IMR-90 (cell line): ENCODE measurements at regions not wholly inside any gene's neighbourhood (a gene's known extent, or its start where the extent isn't known, plus 50 kb on each side); places are given as distances from the start of the nearest gene placed in this dataset.

ENCODE experiments used
- ATAC-seq: fragments of 200-7000 bp; cut with Tn5 transposase; 2 replicates; pipeline ENCODE4 v1.9.1; 2020; ENCODE audit warnings: low read depth, mild to moderate bottlenecking, moderate library complexity
- BruUV-seq: library from RNA; stranded (reverse); fragments of 400-500 nt; replicated peaks from 2 replicates; lab custom pipeline; 2021; lab: Mats Ljungman, UMichigan
- CTCF ChIA-PET: fragments of 300-600 bp; formaldehyde crosslinking; extraction: SDS; loops from one replicate; lab custom pipeline; 2021; ENCODE audit warnings: antibody characterized with exemption; lab: Yijun Ruan, JAX
- POLR2A ChIA-PET: fragments of 300-600 bp; sonication (Branson Sonifier 250); formaldehyde crosslinking; loops from one replicate; lab custom pipeline; 2022; ENCODE audit warnings: antibody characterized with exemption; ENCODE audit not compliant: unreplicated experiment; lab: Charles Lee
- DNase-seq: peaks from one replicate; pipeline ENCODE4 v3.0.0; 2013
- H2AFZ ChIP-seq: replicated peaks from 2 replicates; pipeline ENCODE3; 2013; ENCODE audit warnings: low read length, mild to moderate bottlenecking; ENCODE audit not compliant: poor library complexity
- H2AK5ac ChIP-seq: 2 replicates; pipeline ENCODE4 v1.6.1; 2013; ENCODE audit warnings: low read depth, low read length, inconsistent platforms
- H2AK9ac ChIP-seq: replicated peaks from 2 replicates; pipeline ENCODE3; 2013; ENCODE audit warnings: mild to moderate bottlenecking, low read depth, low read length, moderate library complexity; ENCODE audit not compliant: poor library complexity
- H2BK120ac ChIP-seq: 2 replicates; pipeline ENCODE4 v1.6.1; 2013; ENCODE audit warnings: low read depth, low read length, inconsistent platforms
- H2BK15ac ChIP-seq: 3 replicates; pipeline ENCODE4 v1.6.1; 2013; ENCODE audit warnings: low read depth, low read length, inconsistent platforms
- H2BK20ac ChIP-seq: 2 replicates; pipeline ENCODE4 v1.6.1; 2013; ENCODE audit warnings: low read depth, mild to moderate bottlenecking, inconsistent platforms, low read length, moderate library complexity
- H2BK5ac ChIP-seq: 2 replicates; pipeline ENCODE4 v1.6.1; 2013; ENCODE audit warnings: mild to moderate bottlenecking, low read depth, low read length, inconsistent platforms; ENCODE audit not compliant: poor library complexity, severe bottlenecking
- H3K14ac ChIP-seq: replicated peaks from 2 replicates; pipeline ENCODE4 v1.6.1; 2013; ENCODE audit warnings: low read depth, low read length, inconsistent platforms
- H3K18ac ChIP-seq: 2 replicates; pipeline ENCODE4 v1.6.1; 2013; ENCODE audit warnings: low read depth, low read length, control low read depth
- H3K23ac ChIP-seq: 2 replicates; pipeline ENCODE4 v1.6.1; 2013; ENCODE audit warnings: low read depth, low read length, inconsistent platforms
- H3K27ac ChIP-seq: 2 replicates; pipeline ENCODE4 v1.5.1; 2013; ENCODE audit warnings: mild to moderate bottlenecking, control low read depth, low read length; ENCODE audit not compliant: insufficient read depth
- H3K27me3 ChIP-seq: 2 replicates; pipeline ENCODE4 v1.6.1; 2013; ENCODE audit warnings: low read length; ENCODE audit not compliant: control insufficient read depth, insufficient read depth
- H3K36me3 ChIP-seq: 2 replicates; pipeline ENCODE4 v1.6.1; 2013; ENCODE audit warnings: low read length, mixed read lengths; ENCODE audit not compliant: control insufficient read depth, insufficient read depth
- H3K4ac ChIP-seq: 2 replicates; pipeline ENCODE4 v1.6.1; 2013; ENCODE audit warnings: low read depth, low read length, inconsistent platforms
- H3K4me1 ChIP-seq: 2 replicates; pipeline ENCODE4 v1.6.1; 2013; ENCODE audit warnings: low read length, mixed read lengths; ENCODE audit not compliant: control insufficient read depth, insufficient read depth
- H3K4me2 ChIP-seq: 2 replicates; pipeline ENCODE4 v1.6.1; 2013; ENCODE audit warnings: low read depth, mild to moderate bottlenecking, control low read depth, low read length, moderate library complexity
- H3K4me3 ChIP-seq: 2 replicates; pipeline ENCODE4 v1.5.1; 2013; ENCODE audit warnings: low read depth, mild to moderate bottlenecking, control low read depth, low read length, moderate library complexity; ENCODE audit not compliant: insufficient read depth
- H3K56ac ChIP-seq: 2 replicates; pipeline ENCODE4 v1.6.1; 2013; ENCODE audit warnings: low read length, inconsistent platforms; ENCODE audit not compliant: insufficient read depth; ENCODE audit errors: extremely low read depth
- H3K79me1 ChIP-seq, 2 experiments: 2 replicates each; pipeline ENCODE4 v1.6.1; 2013; ENCODE audit warnings: low read length in 2 of 2, inconsistent platforms in 1 of 2, low read depth in 1 of 2
- H3K9ac ChIP-seq: 2 replicates; pipeline ENCODE4 v1.6.1; 2013; ENCODE audit warnings: low read depth, low read length, control low read depth
- H3K9me1 ChIP-seq: 2 replicates; pipeline ENCODE4 v1.6.1; 2013; ENCODE audit warnings: low read length, inconsistent platforms; ENCODE audit not compliant: insufficient read depth
- H3K9me3 ChIP-seq: 2 replicates; pipeline ENCODE4 v1.6.1; 2013; ENCODE audit warnings: low read length; ENCODE audit not compliant: control insufficient read depth, insufficient read depth
- H4K20me1 ChIP-seq: 2 replicates; pipeline ENCODE4 v1.6.1; 2013; ENCODE audit warnings: low read length, inconsistent platforms; ENCODE audit not compliant: insufficient read depth
- H4K5ac ChIP-seq: 2 replicates; pipeline ENCODE4 v1.6.1; 2013; ENCODE audit warnings: mild to moderate bottlenecking, low read depth, low read length, control low read depth
- H4K8ac ChIP-seq, 2 experiments: 2 replicates each; pipeline ENCODE4 v1.6.1; 2013; ENCODE audit warnings: low read depth in 2 of 2, low read length in 2 of 2, control low read depth in 1 of 2, inconsistent platforms in 1 of 2
- H4K91ac ChIP-seq: 2 replicates; pipeline ENCODE4 v1.6.1; 2013; ENCODE audit warnings: low read depth, low read length, inconsistent platforms; ENCODE audit not compliant: insufficient read depth
- BHLHE40 ChIP-seq: fragments of 150-350 bp; IDR thresholded peaks from 2 replicates; pipeline ENCODE4 v1.6.1; 2016; ENCODE audit warnings: mild to moderate bottlenecking, low read depth, low read length
- CEBPB ChIP-seq: IDR thresholded peaks from 2 replicates; pipeline ENCODE4 v1.6.1; 2012; ENCODE audit warnings: low read depth, low read length, improper control_type of control experiment
- CHD1 ChIP-seq: IDR thresholded peaks from 2 replicates; pipeline ENCODE4 v1.6.1; 2012; ENCODE audit warnings: low read depth, low read length, improper control_type of control experiment
- CTCF ChIP-seq: conservative IDR thresholded peaks from 2 replicates; pipeline ENCODE4 v1.5.1; 2012; ENCODE audit warnings: mild to moderate bottlenecking, low read depth, low read length, improper control_type of control experiment
- ELK1 ChIP-seq: fragments of 150-350 bp; IDR thresholded peaks from 2 replicates; pipeline ENCODE4 v1.6.1; 2016; ENCODE audit warnings: low read depth, mild to moderate bottlenecking, low read length, moderate library complexity, borderline replicate concordance
- FOS ChIP-seq: fragments of 150-350 bp; IDR thresholded peaks from 2 replicates; pipeline ENCODE4 v1.6.1; 2016; ENCODE audit warnings: low read depth, low read length
- MAFK ChIP-seq: IDR thresholded peaks from 2 replicates; pipeline ENCODE4 v1.6.1; 2012; ENCODE audit warnings: low read depth, low read length, improper control_type of control experiment
- MAZ ChIP-seq: IDR thresholded peaks from 2 replicates; pipeline ENCODE4 v1.6.1; 2012; ENCODE audit warnings: low read depth, mild to moderate bottlenecking, low read length, improper control_type of control experiment, moderate library complexity, borderline replicate concordance
- MXI1 ChIP-seq: IDR thresholded peaks from 2 replicates; pipeline ENCODE4 v1.6.1; 2012; ENCODE audit warnings: low read depth, mild to moderate bottlenecking, low read length, moderate library complexity, borderline replicate concordance
- NFE2L2 ChIP-seq: fragments of 150-350 bp; IDR thresholded peaks from 2 replicates; pipeline ENCODE4 v1.6.1; 2016; ENCODE audit warnings: low read depth, mild to moderate bottlenecking, low read length
- POLR2A ChIP-seq: IDR thresholded peaks from 2 replicates; pipeline ENCODE4 v1.6.1; 2012; ENCODE audit warnings: mild to moderate bottlenecking, low read depth, low read length
- RAD21 ChIP-seq: IDR thresholded peaks from 2 replicates; pipeline ENCODE4 v1.6.1; 2012; ENCODE audit warnings: low read length, improper control_type of control experiment
- RCOR1 ChIP-seq: IDR thresholded peaks from 2 replicates; pipeline ENCODE4 v1.6.1; 2012; ENCODE audit warnings: mild to moderate bottlenecking, low read length, improper control_type of control experiment; ENCODE audit not compliant: insufficient replicate concordance
- RFX5 ChIP-seq: IDR thresholded peaks from 2 replicates; pipeline ENCODE4 v1.8.0; 2012; ENCODE audit warnings: low read depth, mild to moderate bottlenecking, low read length, moderate library complexity
- SMC3 ChIP-seq: fragments of 150-350 bp; IDR thresholded peaks from 2 replicates; pipeline ENCODE4 v1.6.1; 2016; ENCODE audit warnings: low read depth, mild to moderate bottlenecking, antibody characterized with exemption, low read length, moderate library complexity
- USF2 ChIP-seq: fragments of 150-350 bp; IDR thresholded peaks from 2 replicates; pipeline ENCODE4 v1.6.1; 2017; ENCODE audit warnings: mild to moderate bottlenecking, antibody characterized with exemption, low read length, low read depth
- dilution Hi-C: fragments of 300-500 bp; cut with HindIII; formaldehyde crosslinking; loops from one replicate; pipeline ENCODE4 v1.14.3; 2018; ENCODE audit warnings: low sequenced_read_pairs; ENCODE audit not compliant: unreplicated experiment
- in situ Hi-C: fragments of 300-500 bp; cut with MboI; formaldehyde crosslinking; loops from 3 replicates; pipeline ENCODE4 v1.14.3; 2019; ENCODE audit warnings: low sequenced_read_pairs, inconsistent platforms, mixed read lengths
- intact Hi-C: fragments of 100-400 bp; cut with micrococcal nuclease; formaldehyde crosslinking; loops from 2 replicates; pipeline ENCODE4 v1.10.0; 2022

- no peak overlapping the region for H2BK20ac ChIP-seq
- H2BK15ac ChIP-seq, result no peak overlapping the region
- ChIA-PET POLR2A (no interaction called here), CTCF (no interaction called here)
- in situ Hi-C loops, result no loop called here
- no peak overlapping the region for H4K8ac ChIP-seq
- H3K27me3 ChIP-seq, result no peaks in the 10 kb centered on the region
- H2BK120ac ChIP-seq, result no peak overlapping the region
- H3K56ac ChIP-seq, result no peak overlapping the region
- no peak overlapping the region for H3K4ac ChIP-seq
- no peak overlapping the region for H3K23ac ChIP-seq
- ATAC-seq (no peak), DNase-seq (no peak)
- H2BK5ac ChIP-seq, result no peak overlapping the region
- H4K20me1 ChIP-seq, result no peaks in the 10 kb centered on the region
- H3K27ac ChIP-seq, result no peak overlapping the region
- H2AK5ac ChIP-seq, result no peak overlapping the region
- H2AK9ac ChIP-seq, result no peak overlapping the region
- H3K18ac ChIP-seq, result no peak overlapping the region
- H3K9me1 ChIP-seq, result no peaks in the 10 kb centered on the region
- no TSS peak for BruUV-seq
- no peaks in the 10 kb centered on the region for H3K79me1 ChIP-seq
- H2AFZ ChIP-seq, result no peak overlapping the region
- H3K9me3 ChIP-seq, result peaks cover 2% of the 10 kb centered on the region; the same call in 1 of the 2 replicates
- no peak overlapping the region for H3K14ac ChIP-seq
- no peak overlapping the region for H3K9ac ChIP-seq
- no peaks in the 10 kb centered on the region for H3K36me3 ChIP-seq
- dilution Hi-C loops, result no loop called here
- H4K5ac ChIP-seq, result no peak overlapping the region
- no peak for TF ChIP-seq MXI1
- TF ChIP-seq CEBPB, result no peak
- no peak for TF ChIP-seq CHD1
- no peak for TF ChIP-seq NFE2L2
- no peak for TF ChIP-seq FOS
- TF ChIP-seq ELK1, result no peak
- TF ChIP-seq RCOR1, result no peak
- TF ChIP-seq RAD21, result no peak
- TF ChIP-seq USF2, result no peak
- TF ChIP-seq BHLHE40, result no peak
- no peak for TF ChIP-seq POLR2A
- no peak for TF ChIP-seq SMC3
- no peak for TF ChIP-seq MAFK
- no peak for TF ChIP-seq MAZ
- no peak for TF ChIP-seq RFX5
- TF ChIP-seq CTCF, result no peak
- H3K4me2 ChIP-seq, result no peak overlapping the region
- intact Hi-C loops, result no loop called here
- H3K4me3 ChIP-seq, result no peak overlapping the region
- H4K91ac ChIP-seq, result no peak overlapping the region
- no peaks in the 10 kb centered on the region for H3K4me1 ChIP-seq
These were observed 896.9 kb downstream of the DIPK2A start for GRCh38 chr3:144868506-144868905.
